Skin of body (tissue), 1 donor: ENCODE measurements at regions not wholly inside any gene's neighbourhood (a gene's known extent, or its start where the extent isn't known, plus 50 kb on each side); places are given as distances from the start of the nearest gene placed in this dataset.
"Not testable (repeated sequence)": the region's sequence is repeated elsewhere in the genome, so short reads cannot be mapped to it uniquely, and the experiment has no call there.

Experiments
- DNase-seq: peaks from one replicate; lab custom pipeline; 2025; lab: John Stamatoyannopoulos, UW

DNA sequence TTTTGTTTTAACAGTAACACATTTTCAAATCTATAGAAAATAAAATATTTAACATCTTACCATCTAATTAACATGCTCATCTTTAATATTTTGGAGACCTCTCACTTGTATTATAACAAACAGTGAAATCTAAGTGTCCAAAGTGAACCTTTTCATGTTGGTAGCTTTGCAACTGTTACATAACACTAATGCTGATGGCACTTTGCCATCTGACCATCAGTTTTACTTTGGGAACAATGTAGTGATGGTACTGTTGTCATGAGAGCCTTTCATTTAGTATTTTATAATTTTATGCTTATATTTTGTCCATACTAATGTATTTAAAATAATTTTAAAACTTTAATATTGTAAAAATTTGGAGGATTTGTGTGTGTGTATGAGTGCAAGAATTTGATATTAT, 1017.0 kb upstream of the KCND2 start:
- DNase-seq, result no peak

DNA sequence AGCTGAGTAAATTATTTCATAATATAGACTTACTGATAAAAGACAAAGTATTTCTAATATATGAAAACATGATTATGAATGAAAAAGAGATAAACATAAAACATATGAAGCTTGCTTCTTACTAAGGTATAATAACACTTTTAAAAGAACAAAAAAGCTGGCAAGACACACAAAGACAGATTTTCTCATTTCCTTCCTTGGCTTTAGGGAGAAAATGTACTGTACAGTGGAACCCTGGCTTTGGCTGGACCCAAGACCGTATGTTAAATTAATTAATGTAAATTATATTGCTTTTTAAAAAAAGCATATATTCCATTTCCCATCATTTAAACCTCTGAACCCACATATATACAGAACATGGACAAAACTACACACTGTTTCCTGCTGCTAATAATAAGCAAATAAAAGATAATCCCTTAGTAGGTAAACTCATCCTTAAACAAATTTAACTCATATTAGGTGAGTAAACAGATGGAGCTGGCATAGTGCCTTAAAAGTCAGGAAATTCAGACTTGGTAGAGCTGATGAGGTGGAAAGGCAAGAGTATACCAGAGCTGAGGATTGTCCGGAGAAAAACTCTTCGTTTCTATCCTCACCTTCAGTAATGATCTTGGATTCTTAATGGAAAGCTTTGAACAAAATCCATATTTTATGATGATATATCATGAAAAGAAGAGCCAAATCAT, 1016.4 kb upstream of the KCND2 start:
- no peak for DNase-seq

DNA sequence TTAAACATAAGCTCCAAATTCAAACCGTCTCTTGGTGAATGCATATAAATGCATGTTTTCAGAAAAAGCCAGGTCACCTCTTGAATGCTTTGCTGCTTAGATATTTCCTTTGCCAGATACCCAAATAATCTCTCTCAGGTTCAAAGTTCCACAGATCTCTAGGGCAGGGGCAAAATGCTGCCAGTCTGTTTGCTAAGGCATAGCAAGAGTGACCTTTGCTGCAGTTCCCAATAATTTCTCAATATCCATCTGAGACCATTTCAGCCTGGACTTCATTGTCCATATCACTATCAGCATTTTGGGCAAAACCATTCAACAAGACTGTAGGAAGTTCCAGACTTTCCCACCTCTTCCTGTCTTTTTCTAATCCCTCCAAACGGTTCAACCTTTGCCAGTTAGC, 1006.2 kb upstream of the KCND2 start:
- DNase-seq, result not testable (repeated sequence)

DNA sequence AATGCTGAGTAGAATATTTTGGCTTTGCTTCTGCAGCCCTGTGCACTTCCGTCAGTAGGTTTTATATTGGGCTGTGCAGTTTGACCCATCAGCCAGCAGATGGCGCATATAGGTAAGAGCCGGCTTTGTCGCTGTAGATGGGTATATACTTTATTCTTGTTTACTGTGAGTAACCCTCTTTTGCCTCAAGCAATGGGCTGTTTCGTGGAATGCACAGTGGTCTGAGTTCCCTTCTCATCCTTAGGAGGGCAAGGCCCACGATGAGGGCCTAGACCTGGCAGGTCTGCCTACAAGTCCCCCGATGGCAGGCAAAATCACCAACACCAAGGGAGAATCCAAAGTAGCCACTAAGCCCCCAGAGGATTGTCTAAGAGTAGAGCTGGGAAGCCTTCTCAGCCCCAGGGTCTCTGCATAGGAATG, 1002.9 kb upstream of the KCND2 start:
- DNase-seq, result peak; percentile 24

DNA sequence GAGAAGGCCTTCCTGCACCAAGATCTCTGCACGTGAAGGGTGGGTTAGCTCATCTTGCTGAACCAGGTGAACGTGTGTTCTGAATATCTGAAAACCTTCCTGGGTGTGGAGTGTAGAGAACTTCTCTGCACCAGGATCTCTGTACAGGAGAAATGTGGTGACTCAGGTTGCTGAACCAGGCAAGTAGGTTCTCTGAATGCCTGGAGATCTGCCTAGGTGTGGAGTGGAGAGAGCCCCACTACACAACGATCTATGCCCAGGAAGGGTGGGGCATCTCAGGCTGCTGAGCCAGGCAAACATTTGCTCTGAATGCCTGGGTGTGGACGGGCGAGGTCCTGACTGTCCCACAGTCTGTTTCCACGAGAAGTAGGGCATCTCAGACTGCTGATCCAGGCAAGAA, 1002.3 kb upstream of the KCND2 start:
- no peak for DNase-seq

DNA sequence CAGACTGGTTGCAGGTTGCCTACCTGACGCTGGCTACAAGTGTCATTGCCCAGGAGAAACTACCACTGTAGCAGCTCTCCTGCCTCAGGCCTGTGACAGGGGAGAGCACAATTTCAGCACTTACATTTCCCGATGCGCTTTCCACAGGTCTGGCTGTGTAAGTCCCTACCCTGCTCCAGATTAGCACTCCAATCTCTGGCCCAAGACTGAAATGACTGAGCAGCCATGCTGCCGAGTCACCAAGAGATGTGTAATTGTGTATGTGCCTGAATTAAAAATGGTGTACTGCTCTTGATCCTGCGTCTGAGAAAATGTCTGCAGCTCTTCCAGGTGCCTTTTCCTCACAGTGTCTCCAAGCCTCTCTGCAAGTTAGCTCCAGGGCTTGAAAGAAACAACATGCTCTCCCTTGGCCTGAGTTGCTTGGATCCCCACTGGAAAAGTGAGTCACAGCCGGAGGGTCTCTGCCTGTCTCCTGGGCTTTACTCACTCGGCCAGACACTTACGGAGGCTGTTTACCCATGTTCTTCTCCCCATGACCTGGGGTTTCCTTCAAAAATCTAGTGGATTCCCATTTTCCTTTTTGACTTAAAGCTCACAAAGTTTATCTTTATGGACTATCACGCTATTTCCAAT, 1001.7 kb upstream of the KCND2 start:
- DNase-seq, result no peak

DNA sequence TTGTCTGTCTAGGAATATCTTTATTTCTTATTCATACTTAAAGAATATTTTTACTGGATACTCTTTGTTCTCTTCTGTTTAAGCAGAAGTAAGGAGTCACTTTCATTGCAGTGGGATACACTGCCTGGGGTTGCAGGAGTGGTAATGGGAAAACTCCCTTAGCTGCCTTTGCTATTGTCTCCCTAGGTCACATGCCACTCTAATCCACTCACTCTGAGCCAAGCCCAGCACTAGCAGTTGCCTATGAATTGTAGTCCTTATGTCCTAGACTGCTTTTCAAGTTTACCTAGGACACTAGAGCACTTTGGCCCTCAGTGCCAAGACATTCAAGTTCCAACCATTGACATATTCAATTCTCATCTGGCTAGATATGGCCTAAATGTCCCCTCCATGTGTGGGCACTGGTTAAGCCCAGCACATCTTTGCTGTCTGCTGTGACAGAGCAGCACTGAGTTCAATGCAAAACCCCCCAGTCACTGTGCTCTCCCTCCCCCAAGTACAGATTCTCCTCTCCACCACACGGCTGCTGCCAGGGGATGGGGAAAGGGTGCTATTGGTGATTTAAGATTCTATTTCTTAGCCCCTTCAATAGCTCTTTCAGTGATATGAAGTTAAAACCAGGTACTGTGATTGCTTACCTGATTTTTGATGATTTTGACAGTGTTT, 991.7 kb upstream of the KCND2 start:
- no peak for DNase-seq

DNA sequence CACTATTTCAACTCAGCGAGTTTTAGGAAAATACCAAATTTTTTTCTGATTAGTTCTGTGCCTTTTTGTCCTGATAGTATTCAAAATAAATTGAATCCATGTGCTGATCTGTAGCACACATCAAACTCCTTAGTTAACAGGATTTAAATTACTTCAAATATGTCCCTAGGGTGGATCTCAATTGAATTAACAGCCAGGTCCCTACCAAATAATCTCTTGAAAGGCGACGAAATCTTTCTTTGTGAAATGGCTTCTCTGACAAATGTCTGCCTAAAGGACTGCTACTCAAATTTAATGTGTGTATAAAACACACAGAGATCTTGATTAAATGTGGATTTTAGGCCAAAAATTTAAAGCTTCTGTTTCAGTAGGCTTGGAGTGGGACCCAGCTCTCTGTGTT, 989.6 kb upstream of the KCND2 start:
- DNase-seq, result no peak

DNA sequence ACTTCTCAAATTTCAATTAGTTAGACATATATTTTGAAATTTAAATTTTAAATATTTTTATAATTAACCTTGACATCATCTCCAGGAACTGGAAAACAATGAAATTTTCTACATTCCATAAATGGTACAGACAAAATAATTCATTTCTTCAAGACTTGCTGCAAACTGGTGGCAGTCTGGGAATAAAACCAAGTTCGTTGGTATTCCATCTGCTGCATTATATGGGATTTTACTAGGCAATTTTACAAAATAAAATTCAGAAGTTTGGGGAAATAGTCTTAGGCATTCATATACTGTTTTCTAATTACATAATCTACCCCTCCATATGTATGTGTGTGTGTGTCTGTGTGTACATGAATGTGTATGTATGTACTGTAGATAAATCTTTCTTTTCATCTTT, 984.6 kb upstream of the KCND2 start:
- DNase-seq, result no peak

DNA sequence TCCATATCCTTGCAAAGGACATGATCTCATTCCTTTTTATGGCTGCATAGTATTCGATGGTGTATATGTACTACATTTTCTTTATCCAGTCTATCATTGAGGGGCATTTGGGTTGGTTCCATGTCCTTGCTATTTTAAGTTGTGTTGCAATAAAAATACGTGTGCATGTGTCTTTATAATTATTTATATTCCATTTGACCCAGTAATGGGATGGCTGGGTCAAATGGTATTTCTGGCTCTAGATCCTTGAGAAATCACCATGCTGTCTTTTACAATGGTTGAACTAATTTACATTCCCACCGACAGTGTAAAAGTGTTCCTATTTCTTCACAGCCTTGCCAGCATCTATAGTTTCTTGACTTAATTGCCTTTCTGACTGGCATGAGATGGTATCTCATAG, 972.6 kb upstream of the KCND2 start:
- not testable (repeated sequence) for DNase-seq

DNA sequence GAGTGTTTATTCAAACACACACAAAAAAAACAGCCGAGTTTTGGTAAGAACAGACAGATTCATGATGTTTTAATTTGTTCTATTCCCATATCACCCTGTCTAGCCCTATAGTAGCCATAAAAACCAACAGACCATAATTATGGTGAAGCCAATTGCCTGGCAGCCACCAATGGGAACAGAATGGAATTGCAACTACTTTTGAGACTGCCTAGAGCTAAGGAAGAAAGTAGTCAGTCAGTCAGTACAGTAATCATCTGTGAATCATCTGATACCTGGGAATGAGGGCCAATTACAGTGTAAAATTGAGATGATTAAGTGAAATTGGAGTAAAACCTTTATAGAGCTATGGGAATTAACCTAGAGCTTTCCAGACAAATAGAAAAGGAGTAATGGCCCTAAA, 952.7 kb upstream of the KCND2 start:
- DNase-seq, result no peak

DNA sequence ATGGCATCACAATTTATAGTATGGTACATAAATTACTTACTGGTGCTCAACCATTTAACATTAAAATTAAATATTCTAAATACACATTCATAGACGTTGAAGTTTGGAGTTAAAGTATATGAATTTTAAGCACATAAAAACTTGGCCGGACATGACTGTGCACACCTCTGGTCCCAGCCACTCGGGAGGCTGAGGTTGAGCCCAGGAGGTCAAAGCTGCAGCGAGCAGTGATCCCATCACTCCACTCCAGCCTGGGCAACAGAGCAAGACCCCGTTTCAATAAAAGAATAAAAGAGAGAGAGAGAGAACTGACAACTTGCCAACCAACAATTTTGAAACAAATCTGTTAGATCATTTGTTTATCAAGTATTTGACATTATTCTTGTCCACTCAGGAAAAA, 943.3 kb upstream of the KCND2 start:
- DNase-seq, result no peak

DNA sequence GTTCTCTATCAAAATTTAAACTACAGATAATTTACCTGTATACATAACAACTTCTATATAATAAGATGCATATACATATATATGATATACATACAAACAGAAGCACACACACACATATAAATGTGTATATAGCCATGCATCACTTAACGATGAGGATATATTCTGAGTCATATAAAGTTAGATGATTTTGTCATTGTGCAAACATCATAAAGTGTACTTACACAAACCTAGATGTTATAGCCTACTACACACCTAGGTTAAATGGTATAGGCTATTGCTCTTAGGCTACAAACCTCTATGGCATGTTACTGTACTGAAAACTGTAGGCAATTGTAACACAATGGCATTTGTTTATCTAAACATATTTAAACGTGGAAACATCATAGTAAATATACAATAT, 937.6 kb upstream of the KCND2 start:
- no peak for DNase-seq

DNA sequence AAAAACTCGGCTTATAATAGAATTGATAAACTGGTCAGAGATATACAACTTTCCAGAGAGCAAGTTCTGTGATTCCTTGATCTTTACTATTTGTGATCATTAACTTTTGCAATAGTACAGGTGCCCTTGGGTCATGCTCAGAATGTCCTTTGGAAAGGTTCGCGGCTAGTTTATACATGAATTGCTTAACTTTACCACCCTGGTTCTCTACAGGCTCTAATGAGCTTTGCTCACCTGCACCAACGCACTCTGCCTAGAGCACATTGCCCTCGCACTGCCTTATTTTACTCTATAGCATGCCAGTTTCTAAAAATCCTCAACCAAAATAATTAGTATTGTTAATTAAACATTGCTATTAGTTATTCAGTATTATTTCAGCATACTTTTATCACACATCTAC, 931.2 kb upstream of the KCND2 start:
- no peak for DNase-seq

DNA sequence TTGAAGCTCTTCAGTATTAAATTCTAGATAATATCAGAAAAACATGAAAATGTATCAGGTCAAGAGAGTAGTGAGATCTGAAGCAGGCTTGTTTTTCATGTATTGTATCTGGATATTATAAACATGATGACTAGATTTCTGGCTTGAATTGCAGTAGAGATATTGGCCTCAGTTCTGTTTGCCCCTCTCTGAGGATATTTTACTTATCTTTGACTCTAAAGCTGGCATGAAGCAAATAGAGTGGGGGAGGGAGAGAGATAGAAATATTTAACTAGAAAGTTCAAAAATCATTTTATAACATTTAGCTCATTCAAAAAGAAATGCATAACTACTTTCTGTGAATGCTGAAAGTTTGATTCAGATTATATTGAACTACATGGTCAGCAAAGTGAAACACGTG, 929.7 kb upstream of the KCND2 start:
- no peak for DNase-seq

DNA sequence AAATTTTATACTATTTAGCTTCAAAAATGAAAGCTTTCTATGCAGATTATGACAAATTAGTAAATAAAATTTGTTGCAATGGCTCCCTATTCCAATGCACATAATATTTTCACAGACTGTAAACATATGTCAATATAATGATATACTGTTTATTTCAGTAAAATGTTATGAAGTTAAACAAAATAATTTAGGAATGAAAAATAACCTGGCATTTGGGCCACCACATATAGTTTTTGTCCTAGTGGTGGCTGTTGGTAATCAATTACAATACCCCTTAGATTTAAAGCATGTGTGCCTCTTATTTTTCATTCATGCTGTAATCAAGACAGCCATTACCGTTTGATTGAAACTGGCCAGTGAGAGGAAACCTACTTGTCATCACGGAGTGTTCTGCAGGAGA, 928.5 kb upstream of the KCND2 start:
- DNase-seq, result no peak

DNA sequence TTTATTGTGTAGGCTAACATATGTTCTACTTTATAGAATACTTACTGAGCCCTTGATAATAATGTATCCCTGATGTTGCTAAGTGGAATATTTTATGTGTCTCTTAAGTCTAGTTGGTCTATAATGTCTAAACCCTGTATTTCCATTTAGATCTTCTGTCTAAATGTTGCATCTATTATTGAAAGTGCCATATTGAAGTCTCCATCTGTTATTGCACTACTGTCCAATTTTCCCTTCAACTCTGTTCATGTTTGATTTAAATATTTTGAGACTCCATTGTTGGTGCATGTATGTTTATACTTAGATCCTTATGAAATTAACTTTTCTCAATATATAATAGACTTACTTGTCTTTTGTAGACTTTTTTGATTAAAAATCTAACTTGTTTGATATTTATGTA, 924.5 kb upstream of the KCND2 start:
- no peak for DNase-seq

DNA sequence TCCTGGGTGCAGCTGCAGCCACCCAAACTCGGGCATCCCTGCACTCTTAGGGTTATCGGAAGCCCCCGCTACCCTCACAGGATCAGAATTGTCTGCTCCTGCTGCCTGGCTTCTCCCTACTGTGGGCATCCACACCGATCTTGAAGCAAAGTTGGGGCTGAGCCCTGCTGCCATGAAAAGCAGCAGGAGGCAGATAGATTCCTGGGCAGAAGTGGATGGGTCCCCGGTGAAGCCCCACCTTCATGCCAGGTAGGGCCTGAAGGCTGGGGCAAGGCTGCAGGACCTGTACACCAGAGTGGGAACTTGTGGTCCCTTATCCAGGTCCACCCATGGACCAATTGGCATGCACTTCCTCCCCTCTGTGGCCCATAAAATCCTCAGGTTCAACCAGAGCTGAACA, 922.6 kb upstream of the KCND2 start:
- no peak for DNase-seq

DNA sequence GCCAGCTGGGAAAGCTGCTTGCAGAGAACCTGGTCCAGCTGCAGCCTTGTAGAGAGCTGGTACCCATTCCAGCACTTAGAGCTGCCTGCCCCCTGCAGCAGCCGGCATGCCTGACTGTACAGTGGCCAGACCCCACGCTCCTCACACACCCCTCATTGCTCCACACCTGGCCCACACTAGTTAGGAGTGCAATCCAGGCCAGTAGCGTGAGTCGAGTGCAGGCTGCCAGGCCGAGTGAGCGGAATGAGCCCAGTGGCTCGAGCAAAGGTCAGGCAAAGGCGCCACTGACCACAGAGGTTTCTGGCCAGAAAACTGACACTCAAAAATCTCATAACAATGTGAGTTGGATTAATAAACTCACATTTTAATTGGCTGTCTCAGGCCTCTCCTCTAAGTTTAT, 921.7 kb upstream of the KCND2 start:
- no peak for DNase-seq

DNA sequence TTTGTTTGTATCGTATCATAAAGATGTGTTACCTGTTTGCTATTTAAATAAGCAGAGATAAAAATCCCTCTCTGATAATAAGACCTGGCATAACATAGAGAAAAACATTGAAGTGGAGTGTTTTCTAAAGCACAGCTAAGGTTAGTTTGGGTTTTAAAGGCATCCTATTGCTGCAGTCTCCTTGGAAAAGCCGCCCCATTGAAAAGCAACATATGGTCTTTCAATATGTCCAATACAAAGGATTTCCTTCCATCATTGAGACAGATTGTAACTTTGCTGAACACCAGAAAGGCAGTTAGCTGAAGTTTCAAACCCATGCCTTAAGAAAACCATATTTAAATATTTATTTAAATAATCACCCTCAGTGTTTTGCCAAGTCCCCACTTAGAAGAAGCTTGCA, 898.5 kb upstream of the KCND2 start:
- DNase-seq, result no peak

DNA sequence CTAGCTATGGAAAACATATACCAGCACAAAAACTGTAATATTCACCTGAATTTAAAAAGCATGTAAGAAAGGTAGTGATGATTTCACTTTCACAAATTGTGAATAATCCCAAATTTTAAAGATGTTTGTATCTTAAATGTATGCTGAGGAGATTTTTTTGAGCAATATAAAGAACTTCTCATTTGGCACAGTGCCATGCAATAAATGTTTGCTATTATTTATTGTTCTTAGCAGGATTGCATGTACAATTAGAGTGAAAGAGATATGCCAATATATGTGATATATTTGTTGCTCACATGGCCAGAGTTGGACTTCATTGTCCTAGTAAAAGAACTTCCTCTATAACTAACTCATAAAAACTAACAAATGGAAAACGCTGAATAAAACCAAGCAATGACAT, 895.1 kb upstream of the KCND2 start:
- DNase-seq, result no peak

DNA sequence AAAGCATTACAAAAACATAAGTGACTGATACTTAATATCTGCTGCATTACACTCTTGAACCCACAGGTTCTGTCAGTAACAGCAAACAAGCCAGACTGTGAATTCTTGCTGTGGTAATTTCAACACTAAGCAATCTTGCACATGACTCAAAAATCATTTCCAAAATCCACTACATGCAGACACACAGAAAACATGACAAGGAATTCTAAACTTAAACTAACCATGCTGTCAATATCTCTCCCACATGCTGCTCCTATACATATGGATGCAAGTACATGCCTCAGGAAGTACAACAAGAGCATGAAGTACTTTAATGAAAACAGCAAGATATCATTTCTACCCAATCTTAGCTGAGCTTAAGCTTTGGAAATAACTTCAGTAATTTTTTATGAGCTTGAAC, 890.2 kb upstream of the KCND2 start:
- DNase-seq, result no peak

DNA sequence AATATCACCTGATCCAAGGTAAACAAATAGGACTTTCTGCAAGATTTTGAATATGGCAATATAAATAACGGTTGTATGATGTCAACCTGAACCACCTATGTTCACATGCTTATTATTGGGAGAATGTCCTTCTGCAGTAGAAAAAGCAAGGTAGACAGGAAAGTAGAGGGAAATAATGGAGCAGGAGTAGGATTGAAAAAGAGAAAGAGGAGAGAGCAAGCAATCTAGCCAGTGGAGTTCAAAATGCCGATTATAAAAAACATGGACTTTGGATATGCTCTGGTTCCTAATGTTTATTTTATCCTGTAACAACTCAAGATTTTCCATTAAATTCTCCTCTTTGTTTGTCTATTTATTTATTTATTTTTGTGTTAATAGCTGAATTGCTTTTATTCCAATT, 878.0 kb upstream of the KCND2 start:
- DNase-seq, result no peak
